ENCODE measurements at regions not wholly inside any gene's neighbourhood (a gene's known extent, or its start where the extent isn't known, plus 50 kb on each side); places are given as distances from the start of the nearest gene placed in this dataset.

GRCh38 chr12:125272383-125272933 lies 207.2 kb downstream of the AACS start:
- DNase-seq = no peak
- no peaks in the 10 kb centered on the region for H3K4me1 Mint-ChIP-seq
- no peaks in the 10 kb centered on the region for H3K36me3 Mint-ChIP-seq (ENCODE audit: low read depth)
- no peaks in the 10 kb centered on the region for H3K27me3 Mint-ChIP-seq
- no peak overlapping the region for H3K27ac Mint-ChIP-seq
- H3K4me3 Mint-ChIP-seq = no peak overlapping the region
- no peaks in the 10 kb centered on the region for H3K9me3 Mint-ChIP-seq
- ATAC-seq = no peak

DNA sequence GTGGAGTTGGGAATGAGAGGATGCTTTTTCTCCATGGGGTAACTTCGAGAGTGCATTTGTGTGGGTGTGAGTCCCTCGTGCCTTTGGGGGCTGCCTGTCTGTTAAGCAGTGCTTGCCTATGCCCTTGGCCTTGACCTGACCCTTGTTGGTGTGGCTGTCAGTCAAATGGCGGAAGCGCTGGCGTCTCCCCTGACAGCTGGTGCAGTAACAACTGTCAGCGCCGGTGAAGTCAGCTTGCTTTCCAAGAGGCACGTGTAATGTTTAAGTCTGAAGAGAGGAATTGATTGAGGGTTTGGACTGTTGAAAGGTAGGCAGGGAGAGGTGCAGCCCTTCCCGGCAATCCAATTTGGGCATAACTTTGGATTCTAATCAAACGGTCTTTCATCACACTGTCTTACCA lies 211.3 kb downstream of the AACS start:
- no peak overlapping the region for H3K4me3 Mint-ChIP-seq
- DNase-seq = no peak
- no peaks in the 10 kb centered on the region for H3K4me1 Mint-ChIP-seq
- H3K27ac Mint-ChIP-seq = no peak overlapping the region
- H3K36me3 Mint-ChIP-seq (ENCODE audit: low read depth) = no peaks in the 10 kb centered on the region
- no peak for ATAC-seq
- peaks cover 6% of the 10 kb centered on the region for H3K27me3 Mint-ChIP-seq
- H3K9me3 Mint-ChIP-seq = no peaks in the 10 kb centered on the region

GRCh38 chr12:125280482-125281377 lies 215.5 kb downstream of the AACS start:
- no peak overlapping the region for H3K4me3 Mint-ChIP-seq
- ATAC-seq = no peak
- peaks cover 10% of the 10 kb centered on the region for H3K27me3 Mint-ChIP-seq
- H3K9me3 Mint-ChIP-seq = no peaks in the 10 kb centered on the region
- no peaks in the 10 kb centered on the region for H3K36me3 Mint-ChIP-seq (ENCODE audit: low read depth)
- H3K27ac Mint-ChIP-seq = no peak overlapping the region
- H3K4me1 Mint-ChIP-seq = no peaks in the 10 kb centered on the region
- no peak for DNase-seq

- no peaks in the 10 kb centered on the region for H3K9me3 Mint-ChIP-seq
- no peaks in the 10 kb centered on the region for H3K4me1 Mint-ChIP-seq
- no peak overlapping the region for H3K4me3 Mint-ChIP-seq
- no peak overlapping the region for H3K27ac Mint-ChIP-seq
- H3K27me3 Mint-ChIP-seq = peaks cover 12% of the 10 kb centered on the region
- no peaks in the 10 kb centered on the region for H3K36me3 Mint-ChIP-seq (ENCODE audit: low read depth)
- no peak for DNase-seq
- no peak for ATAC-seq
These were observed 217.7 kb downstream of the AACS start for GRCh38 chr12:125282921-125283320.

DNA sequence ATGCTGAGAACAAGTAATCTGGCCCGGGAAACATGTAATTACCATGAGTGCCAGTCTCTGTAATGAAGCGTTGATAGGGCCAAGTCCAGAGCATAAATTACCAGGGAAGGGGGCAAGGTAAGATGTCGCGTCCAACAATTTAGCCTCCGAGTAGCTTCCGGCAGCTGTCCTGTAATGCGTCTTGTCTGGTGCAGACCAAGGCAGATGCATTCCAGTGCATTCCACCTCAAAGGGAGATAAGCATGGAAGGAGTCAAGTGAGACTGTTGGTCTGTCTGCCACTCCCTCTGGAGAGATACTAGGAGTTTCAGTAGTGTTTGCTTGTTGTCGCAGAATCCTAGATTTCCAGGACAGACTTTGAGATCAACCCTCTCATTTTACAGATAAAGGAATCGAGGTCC lies 218.3 kb downstream of the AACS start:
- no peak for ATAC-seq
- H3K9me3 Mint-ChIP-seq = no peaks in the 10 kb centered on the region
- H3K27me3 Mint-ChIP-seq = peaks cover 12% of the 10 kb centered on the region
- H3K36me3 Mint-ChIP-seq (ENCODE audit: low read depth) = no peaks in the 10 kb centered on the region
- DNase-seq = no peak
- H3K27ac Mint-ChIP-seq = no peak overlapping the region
- no peak overlapping the region for H3K4me3 Mint-ChIP-seq
- no peaks in the 10 kb centered on the region for H3K4me1 Mint-ChIP-seq

DNA sequence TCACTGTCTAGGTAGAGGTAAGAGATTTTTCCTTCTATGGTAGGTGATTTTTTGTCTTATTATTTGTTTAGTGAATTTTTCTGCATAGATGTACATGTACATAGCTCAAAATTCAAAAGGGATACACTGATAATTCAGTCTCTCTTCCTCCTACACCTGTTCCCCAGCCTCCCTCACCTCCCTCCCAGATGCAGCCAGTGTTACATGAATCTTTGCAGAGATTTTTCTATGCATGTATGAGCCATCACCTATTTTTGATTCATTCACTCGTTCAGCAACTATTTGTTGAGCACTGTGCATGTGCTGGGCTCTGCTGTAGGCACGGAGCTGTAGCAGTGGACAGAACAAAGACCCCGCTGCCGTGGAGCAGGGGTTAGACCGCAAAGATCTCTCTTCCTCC lies 218.9 kb downstream of the AACS start:
- ATAC-seq = no peak
- Mint-ChIP-seq H3K36me3 (ENCODE audit: low read depth) (no peaks in the 10 kb centered on the region), H3K4me3 (no peak overlapping the region), H3K27ac (no peak overlapping the region), H3K4me1 (no peaks in the 10 kb centered on the region), H3K27me3 (peaks cover 12% of the 10 kb centered on the region), H3K9me3 (no peaks in the 10 kb centered on the region)
- DNase-seq = no peak

DNA sequence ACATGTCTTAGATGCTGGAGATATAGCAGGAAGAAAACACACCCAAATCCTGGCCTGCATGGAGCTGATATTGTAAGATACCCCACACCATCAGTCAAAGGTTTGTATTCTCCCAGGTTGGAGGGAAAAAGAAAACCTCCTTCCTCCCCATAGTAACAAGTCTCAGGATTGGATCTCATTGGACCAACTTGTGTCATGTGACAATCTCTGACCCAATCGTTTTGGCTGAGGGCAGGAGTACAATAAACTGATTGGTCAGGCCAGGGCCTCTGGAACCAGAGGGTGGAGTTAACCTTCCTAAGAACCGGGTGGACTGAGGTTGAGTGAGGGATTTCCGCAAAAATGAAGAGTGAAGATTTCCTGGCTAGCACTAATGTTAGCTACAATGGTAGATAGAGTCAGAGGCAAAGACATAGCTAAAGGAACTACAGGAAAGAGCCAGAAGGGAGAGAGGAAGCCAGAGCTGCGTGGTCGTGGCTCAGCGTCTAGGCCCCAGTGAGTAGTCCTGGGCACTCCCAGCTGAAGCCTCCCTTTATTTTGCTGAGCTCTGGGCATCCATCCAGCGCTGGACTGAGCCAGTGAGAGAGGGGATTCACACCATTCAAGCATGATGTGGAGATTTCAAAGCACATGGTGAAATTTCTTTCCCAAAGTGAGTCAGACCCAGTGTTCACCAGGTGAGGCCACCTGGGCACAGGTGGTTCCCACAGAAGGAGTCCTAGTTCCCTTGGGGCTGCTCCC lies 219.9 kb downstream of the AACS start:
- Mint-ChIP-seq H3K9me3 (no peaks in the 10 kb centered on the region), H3K4me1 (no peaks in the 10 kb centered on the region), H3K27me3 (peaks cover 15% of the 10 kb centered on the region), H3K36me3 (ENCODE audit: low read depth) (no peaks in the 10 kb centered on the region), H3K27ac (no peak overlapping the region), H3K4me3 (no peak overlapping the region)
- no peak for DNase-seq
- ATAC-seq = no peak

- Mint-ChIP-seq H3K27me3 (peaks cover 9% of the 10 kb centered on the region), H3K4me3 (no peak overlapping the region), H3K36me3 (ENCODE audit: low read depth) (no peaks in the 10 kb centered on the region), H3K4me1 (no peaks in the 10 kb centered on the region), H3K27ac (no peak overlapping the region), H3K9me3 (no peaks in the 10 kb centered on the region)
- DNase-seq = no peak
- ATAC-seq = no peak
These were observed 220.9 kb downstream of the AACS start for GRCh38 chr12:125286005-125286727.

- H3K27me3 Mint-ChIP-seq = peaks cover 6% of the 10 kb centered on the region
These were observed 222.1 kb downstream of the AACS start for GRCh38 chr12:125287155-125287847.

DNA sequence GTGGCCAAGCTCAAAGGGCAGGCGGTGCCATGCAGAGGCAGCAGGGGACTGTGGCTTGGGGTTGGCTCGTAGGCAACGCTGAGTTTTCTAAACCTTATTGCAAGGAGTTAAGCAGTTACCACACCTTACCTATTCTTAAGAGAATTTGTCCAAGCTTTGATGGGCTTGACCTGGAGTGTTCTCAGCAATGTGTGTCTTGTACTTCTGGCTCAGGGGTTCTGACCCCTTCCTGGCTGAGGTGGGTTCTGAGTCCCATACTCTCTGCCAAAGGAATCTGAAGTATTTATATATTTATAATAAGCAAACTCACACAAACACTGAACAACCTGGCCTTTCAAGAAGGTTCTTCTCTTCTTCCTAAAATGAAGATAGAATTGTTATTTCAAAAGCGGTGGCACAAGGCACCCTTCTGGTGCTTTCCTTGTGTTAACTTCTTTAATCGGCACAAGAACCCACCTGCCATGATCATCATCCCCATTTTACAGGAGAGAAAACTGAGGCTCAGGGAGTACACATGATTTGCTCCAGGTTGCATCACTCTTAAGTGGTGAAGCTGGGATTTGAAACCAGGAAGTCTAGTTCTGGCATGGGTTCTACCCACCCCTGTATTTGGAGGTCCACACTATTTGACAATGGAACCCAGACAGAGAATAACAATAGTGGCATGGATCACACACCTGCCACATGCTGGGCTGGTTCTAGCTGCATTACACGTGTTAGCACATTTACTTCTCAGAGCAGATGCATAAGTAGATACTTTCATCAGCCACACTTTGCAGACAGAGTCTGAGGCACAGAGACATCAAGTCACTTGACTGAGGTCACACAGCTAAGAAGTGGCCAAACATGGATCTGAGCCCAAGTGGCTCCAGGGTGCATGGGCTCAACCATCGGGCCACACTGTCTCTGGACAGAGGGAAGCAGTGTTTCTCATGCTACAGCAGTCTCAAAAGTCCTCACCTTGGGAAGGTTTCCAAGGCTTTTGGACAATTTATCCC lies 224.0 kb downstream of the AACS start:
- Mint-ChIP-seq H3K4me3 (no peak overlapping the region), H3K36me3 (ENCODE audit: low read depth) (no peaks in the 10 kb centered on the region), H3K27me3 (peaks cover 5% of the 10 kb centered on the region), H3K9me3 (no peaks in the 10 kb centered on the region), H3K27ac (no peak overlapping the region), H3K4me1 (no peaks in the 10 kb centered on the region)
- DNase-seq (no peak), ATAC-seq (no peak)

More at GRCh38 chr12:125287155-125287847, 222.1 kb downstream of the AACS start:
- no peak for ATAC-seq
- Mint-ChIP-seq H3K4me1 (no peaks in the 10 kb centered on the region), H3K9me3 (no peaks in the 10 kb centered on the region), H3K36me3 (ENCODE audit: low read depth) (no peaks in the 10 kb centered on the region), H3K27ac (no peak overlapping the region), H3K4me3 (no peak overlapping the region)
- DNase-seq = no peak

DNA sequence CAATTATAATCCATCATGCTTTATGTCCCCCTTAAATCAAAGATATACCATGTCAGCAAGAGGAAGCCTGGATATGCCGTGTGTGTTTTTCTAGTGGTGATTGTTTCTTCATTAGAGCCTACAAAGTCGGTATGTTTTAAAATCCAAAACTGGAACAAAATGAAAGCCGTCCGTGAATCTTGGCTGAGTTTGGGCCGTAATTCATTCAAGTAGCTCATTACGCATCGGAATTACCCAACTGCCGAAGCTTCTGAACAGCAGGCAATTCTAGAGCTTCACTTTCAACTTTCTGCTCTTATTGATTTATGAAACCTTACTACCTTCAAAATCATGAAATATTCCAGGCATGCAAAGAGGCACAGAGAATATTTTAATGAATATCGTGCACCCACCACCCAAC lies 224.7 kb downstream of the AACS start:
- peaks cover 5% of the 10 kb centered on the region for H3K27me3 Mint-ChIP-seq
- no peak overlapping the region for H3K27ac Mint-ChIP-seq
- ATAC-seq (no peak), DNase-seq (no peak)
- no peaks in the 10 kb centered on the region for H3K36me3 Mint-ChIP-seq (ENCODE audit: low read depth)
- no peak overlapping the region for H3K4me3 Mint-ChIP-seq
- no peaks in the 10 kb centered on the region for H3K9me3 Mint-ChIP-seq
- no peaks in the 10 kb centered on the region for H3K4me1 Mint-ChIP-seq

GRCh38 chr12:125292700-125293099 lies 227.5 kb downstream of the AACS start:
- Mint-ChIP-seq H3K36me3 (ENCODE audit: low read depth) (no peaks in the 10 kb centered on the region), H3K27me3 (peaks cover 3% of the 10 kb centered on the region), H3K4me3 (no peak overlapping the region), H3K27ac (no peak overlapping the region), H3K9me3 (no peaks in the 10 kb centered on the region), H3K4me1 (no peaks in the 10 kb centered on the region)
- no peak for ATAC-seq
- DNase-seq = no peak

DNA sequence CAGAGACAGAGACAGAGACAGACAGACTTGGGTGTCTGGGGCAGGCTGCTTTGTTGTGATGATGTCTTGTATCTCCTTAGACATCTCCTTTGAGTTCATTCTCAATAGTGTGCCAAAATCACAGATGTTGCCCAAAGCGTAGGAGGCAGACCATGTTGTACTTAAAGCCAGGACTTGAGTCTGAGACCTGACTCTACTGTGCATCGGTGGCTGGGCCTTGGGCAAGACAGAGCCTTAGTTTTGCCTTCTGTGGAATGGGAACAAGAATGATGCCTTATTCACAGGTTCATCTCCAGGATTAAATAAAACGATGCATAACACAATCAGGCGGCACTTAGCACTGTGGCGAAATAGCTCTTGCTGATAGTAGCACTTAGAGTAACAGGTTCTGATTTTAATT lies 230.3 kb downstream of the AACS start:
- Mint-ChIP-seq H3K27me3 (peaks cover 2% of the 10 kb centered on the region), H3K27ac (no peak overlapping the region), H3K9me3 (no peaks in the 10 kb centered on the region), H3K4me3 (no peak overlapping the region), H3K4me1 (no peaks in the 10 kb centered on the region), H3K36me3 (ENCODE audit: low read depth) (no peaks in the 10 kb centered on the region)
- ATAC-seq (no peak), DNase-seq (no peak)
